ENCODE measurements at regions not wholly inside any gene's neighbourhood (a gene's known extent, or its start where the extent isn't known, plus 50 kb on each side); places are given as distances from the start of the nearest gene placed in this dataset.
"Not testable (repeated sequence)": the region's sequence is repeated elsewhere in the genome, so short reads cannot be mapped to it uniquely, and the experiment has no call there.

DNA sequence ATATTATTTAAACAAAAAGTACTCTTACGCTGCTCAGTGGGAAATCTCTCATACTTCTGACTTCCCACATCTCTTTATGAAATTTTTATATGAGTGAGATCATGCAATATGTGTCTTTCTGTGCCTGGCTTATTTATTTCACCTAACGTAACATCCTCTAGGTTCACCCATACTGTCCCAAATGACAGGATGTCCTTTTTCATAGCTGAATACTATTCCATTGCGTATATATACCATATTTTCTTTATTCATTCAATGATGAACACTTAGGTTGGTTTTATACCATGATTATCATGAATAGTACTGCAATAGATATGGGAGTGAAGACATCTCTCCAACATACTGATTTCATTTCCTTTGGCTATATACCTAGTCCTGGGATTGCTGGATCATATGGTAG is 57.8 kb upstream of the TPP2 start:
- no peak for DNase-seq

DNA sequence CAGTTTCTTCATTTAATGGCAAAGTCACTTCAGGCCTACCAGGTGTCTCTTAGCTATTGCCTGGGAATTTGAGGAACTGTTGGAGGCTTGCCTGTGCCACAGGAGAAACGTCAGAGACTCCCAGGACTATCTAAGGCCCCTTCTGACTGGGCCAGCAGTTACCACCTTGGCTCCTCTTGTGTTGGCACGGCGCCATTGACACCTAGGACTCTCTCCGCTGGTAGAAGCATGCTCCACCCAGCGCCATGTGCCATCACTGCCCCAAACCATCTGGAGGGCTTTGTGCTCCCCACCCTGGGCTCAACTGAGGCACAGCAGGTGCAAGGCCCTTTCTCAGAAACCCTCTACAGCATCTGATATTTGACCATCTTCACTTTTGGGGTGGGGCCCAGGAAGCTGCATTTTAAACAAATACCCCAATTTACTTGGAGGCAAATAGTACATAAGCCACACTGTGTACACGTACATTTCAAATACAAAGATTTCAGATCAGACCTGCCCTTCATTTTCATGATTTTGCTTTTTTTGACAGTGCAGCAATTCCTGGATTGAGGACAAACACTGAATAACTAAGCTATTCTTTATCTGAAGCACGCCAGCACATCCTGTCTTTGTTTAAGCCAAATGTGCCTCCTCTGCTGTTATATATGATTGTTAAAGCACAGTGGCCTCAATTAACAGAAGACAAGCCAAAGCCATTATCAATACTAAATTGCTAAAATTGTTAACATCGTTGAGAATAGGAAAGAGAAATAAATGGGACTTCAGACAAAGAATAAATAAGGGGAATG is 59.9 kb upstream of the TPP2 start:
- no peak for DNase-seq

DNA sequence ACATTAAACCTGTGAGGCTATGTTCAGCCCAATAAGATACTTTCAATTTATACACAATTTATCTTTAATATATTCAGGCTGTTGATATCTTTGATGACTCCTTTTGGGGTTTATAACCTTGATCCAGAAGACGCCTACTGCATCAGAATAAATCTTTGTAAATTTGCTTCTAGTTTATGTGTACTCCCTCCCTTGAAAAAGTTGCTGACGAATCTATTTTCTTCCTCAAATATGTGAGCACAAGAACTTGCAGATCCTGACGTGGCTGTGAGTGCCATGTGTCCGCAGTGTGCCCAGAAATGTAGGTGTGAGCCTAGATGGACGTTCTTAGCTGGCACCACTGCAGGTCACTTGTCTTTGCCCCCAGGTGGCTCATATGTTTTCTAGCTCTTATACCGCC is 60.6 kb upstream of the TPP2 start:
- DNase-seq, result no peak

DNA sequence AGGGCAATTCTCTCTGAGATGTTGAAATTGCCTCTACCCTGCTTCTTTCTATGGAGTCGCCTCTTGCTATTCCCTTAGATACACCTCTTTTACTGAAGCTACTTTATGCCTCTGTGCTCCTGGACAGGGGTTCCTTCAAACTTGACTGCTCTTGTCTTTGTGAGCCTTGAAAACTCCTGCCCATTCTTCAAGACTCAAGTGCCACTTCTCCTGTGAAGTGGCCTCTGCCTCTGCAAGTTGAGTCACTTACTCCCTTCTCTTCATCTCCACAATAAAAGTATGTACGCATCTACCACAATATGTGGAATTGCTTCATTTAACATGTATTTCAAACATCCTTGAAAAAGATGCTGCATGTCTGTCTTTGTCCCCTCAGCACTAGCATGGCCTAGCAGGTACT is 66.0 kb upstream of the TPP2 start:
- peak; percentile 0 for DNase-seq

DNA sequence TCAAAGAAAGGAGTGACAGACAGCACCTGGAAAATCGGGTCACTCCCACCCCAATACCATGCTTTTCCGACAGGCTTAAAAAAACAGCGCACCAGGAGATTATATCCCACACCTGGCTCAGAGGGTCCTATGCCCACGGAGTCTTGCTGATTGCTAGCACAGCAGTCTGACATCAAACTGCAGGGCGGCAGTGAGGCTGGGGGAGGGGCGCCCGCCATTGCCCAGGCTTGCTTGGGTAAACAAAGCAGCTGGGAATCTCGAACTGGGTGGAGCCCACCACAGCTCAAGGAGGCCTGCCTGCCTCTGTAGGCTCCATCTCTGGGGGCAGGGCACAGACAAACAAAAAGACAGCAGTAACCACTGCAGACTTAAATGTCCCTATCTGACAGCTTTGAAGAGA is 74.5 kb upstream of the TPP2 start:
- not testable (repeated sequence) for DNase-seq

DNA sequence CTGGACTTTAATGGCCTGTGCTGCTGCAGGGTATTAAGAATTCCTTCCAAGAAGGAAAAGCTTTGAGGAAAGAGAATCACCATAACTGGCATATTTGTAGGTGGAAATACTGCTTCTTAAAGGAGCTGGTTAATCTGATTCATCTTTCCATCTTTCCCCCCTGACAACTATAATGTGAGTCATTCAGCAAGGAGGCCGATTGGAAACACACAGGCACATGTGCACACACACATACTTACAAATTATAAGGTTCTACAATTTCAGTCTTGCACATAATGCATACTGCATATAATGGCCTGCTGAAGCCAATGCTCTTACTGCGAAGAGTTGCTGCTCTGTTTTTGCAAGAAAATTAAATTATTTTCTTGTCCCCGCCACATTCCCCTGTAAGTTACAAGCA is 78.8 kb upstream of the TPP2 start:
- no peak for DNase-seq

DNA sequence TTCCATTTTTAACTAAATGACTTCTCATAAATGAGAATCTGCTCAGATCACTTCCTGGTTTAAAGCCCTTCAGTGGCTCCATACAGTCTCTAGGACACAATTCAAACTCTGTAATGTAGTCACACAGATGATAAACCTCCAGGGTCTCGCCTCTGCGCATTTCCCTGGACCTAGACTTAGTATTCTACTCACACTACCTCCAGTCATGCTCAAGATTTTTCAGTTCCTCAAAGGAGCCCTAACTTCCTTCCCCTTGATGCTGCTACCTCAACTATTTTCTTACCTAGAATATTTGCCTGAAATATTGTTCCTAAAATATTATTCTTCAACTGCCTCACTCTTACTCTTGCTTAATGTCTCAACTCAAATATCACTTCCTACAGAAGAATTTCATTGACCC is 86.7 kb upstream of the TPP2 start:
- DNase-seq, result no peak

DNA sequence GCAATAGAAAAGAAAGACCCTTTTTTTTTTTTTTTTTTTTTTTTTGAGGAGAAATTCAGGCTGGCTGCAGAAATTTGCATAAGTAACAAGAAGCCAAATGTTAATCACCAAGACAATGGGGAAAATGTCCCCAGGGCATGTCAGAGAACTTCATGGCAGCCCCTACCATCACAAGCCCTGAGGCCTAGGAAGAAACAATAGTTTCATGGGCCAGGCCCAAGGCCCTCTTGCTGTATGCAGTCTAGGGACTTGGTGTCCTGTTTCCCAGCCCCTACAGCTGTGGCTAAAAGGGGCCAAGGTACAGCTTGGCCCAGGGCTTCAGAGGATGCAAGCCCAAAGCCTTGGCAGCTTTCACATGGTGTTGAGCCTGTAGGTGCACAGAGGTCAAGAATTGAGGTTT is 88.4 kb upstream of the TPP2 start:
- DNase-seq, result no peak

DNA sequence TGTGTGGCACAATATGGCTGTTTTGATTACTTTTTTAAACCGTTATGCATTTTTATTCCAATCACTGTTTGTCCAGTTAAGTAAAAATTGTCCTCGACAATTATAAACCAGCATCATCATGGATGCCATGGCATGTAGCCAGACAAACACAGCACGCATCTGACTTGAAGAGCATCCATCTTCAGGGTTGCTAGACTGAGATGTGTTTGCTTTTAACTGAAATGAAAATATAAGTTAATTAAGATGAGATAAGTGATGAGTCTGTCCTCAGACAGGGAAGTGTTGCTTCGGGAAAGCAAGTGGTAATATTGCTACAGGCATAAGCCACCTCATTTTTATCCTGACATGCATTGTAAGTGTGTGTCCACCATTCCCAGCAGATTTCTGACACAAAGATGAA is 92.8 kb upstream of the TPP2 start:
- DNase-seq, result no peak

DNA sequence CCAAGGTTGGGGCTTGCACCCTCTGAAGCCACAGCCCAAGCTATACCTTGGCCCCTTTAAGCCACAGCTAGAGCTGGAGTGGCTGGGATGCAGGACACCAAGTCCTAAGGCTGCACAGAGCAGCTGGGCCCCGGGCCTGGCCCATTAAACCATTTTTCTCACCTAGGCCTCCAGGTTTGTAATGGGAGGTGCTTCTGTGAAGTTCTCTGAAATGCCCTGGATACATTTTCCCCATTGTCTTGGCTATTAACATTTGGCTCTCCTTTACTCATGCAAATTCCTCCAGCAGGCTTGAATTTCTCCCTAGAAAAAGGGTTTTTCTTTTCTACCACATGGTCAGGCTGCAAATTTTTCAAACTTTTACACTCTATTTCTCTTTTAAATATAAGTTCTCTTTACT is 93.8 kb upstream of the FGF14 start:
- no peak for DNase-seq

DNA sequence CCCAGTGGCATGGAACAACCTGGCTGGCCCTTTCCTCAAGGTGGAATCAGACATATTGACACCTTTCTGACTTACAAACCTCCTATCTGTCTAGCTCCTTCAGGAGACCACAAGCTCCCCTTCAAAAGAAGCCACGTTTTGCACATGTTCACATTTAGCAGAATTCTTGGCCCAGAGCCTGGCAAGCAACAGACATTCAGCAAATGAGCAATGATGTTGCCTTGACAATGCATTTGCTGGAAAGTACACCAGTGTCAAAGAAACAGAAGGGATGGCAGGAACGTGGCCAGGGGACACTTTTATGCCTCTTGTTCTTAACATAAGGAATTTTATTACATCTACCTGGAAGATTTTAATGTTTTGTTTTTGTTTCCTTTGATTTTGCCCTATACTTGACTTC is 85.5 kb upstream of the FGF14 start:
- no peak for DNase-seq

DNA sequence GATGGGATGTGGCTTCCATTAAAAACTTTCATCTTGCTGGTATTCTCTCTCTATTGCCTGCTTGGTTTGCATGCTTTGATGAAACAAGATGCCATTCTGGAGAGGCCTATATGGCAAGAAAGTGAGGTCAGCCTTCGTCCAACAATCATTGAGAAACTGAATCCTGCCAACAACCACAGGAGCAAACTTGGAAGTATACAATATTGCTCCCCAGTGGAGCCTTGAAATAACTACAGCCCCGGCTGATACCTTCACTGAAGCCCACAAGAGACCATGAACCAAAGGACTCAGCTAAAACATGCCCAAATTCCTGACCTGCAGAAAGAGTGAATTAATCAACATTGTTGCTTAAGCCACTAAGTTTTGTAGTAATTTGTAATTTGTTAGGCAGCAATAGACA is 82.5 kb upstream of the FGF14 start:
- DNase-seq, result peak; percentile 5

DNA sequence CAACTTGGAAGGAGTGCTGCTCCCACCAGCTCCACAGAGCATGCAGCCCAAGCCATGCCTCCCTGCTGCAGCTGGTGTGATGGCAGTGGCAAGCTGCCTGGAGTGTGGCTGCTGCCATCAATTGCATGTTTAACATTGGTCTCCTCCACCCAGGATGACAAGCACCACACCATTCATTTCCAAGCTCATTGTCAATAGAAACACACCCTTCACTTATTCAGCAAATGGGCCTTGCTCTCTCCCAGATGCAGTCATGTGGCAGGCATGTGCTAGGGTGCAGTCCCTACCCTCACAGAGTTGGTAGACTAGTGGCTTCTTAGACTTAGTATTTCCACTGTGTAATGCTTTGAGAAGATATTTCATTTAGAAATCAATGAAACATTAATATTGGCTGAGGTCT is 70.8 kb upstream of the FGF14 start:
- no peak for DNase-seq

DNA sequence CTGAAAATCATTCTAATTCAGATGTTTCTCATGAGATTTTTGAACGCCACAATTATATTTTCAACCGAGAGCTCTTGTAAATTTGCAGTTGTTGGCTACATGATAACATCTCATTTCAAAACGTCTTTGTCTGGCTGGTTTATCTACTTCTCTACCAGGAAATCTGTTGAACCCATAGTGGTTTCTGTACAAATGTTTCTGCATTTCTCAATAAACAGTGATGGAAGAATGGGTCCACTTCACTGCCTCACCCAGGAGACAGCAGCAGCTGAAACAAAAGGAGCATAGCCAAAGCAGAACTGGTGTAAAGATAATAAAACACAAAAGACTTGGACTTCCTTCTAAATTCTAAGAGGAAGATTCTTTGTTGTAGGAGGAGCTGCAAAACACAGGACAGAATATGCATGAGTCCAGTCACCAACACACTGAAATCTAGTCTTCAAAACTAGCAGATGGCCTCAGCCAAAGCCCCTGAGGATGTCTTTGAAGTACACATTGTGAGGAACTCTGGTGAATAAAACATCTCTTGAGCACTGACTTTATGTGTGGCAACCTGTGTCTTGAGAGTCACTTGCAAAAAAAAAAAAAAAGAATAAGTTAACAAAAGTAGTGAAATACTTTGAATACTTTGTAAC is 68.6 kb upstream of the FGF14 start:
- DNase-seq, result no peak

DNA sequence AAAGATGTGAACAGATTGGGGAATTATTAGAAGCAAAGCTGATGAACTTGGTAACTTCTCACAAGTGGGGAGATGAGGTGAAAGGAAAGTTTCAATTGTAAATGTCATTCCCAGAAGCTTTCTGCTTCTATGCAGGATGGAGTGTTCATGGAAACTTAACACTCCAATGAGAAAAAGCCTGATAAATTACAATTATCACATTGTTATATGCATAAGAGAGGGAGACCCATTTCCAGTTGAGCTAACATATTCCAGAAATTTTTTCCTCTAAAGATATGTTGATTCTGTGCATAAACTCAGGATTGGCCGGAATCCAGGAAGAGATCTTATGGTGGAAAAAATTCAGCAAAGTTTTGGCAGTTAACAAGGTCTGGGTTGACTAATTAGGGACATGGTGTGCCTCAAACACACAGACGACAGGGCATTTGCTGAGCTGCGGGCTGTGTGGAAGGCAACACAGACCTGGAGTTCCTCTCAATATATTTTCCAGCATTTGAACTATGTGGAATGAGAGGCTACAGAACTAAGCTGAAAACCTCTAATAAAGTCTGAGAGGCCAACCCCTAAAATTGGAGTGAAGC is 64.9 kb upstream of the FGF14 start:
- no peak for DNase-seq

DNA sequence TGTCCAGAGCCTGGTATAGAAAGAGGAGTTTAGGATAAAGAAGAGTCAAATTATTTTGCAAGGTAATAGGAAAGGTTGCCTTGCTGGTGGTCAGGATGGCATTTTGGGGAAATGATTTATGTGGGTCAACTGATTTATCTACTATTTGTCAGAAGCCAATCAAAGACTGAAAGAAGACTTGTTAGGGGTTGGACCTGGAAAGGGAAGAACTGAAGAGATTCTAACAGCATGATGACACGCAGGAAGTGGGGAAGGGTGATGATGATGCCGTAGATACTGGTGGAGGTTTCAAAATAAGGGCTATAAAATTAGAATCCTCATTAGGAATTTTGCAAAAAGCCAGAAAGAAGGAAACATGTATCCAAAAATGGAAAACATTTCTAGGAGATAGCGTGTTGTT is 60.7 kb upstream of the FGF14 start:
- DNase-seq, result no peak

DNA sequence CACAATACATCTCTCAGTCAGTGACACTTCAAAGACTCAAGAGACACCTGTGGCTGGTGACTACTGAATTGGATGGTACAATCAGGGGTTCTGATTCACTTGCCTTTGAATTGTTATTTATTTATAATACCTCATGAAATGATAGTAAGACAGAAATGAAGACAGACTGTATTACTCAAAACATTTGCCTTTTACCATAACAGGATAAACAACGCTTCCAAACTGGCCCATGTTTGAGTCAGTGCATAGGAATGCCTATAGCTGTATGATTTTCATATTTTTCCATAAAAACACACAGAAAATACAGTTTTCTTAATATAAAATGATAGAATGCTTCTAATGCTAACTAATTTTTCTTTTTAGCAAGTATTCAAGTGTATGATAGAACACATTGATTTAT is 59.5 kb upstream of the FGF14 start:
- no peak for DNase-seq

DNA sequence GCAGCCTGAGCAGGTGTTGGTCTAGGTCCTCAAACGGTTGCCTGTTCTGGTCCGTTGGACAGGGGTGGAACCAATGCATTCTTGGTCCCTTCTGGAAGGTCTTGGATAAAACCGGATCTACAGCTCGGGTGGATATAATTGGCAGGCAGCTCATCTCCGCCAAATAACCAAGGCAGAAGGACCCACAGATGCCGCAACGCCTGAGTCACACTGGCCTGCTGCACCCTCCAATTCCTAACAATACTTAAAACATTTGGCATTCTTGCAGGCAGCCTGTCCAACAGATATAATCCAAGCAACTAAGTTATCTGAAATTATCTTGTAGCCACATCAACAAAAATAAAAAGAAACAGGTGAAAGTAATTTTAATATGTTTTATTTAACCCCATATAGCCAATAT is 59.0 kb upstream of the FGF14 start:
- no peak for DNase-seq

DNA sequence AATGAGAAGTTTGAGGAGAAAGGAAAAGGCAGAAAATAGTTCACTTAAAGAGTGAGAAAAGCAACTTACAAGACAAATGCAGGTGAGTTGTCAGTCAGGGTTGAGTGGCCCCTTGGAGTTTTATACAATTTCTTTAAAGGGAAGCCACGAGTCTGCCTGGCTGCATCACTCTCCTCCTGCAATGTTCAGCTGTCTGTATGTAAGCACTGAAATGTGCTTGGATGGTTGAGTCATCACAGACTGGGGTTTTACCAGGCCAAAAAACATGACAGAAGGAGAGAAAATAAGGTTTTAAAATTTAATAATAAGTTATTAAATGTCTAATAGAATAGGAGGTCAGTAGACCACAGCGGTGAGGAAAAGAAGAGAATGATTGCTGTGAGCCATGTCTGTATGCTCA is 51.0 kb upstream of the FGF14 start:
- no peak for DNase-seq

Data from DMS53 (cell line).